Thyroid gland (tissue), 4 donors: ENCODE measurements at regions not wholly inside any gene's neighbourhood (a gene's known extent, or its start where the extent isn't known, plus 50 kb on each side); places are given as distances from the start of the nearest gene placed in this dataset.

Experiments
- DNase-seq, 2 donors: peaks; one replicate each; pipeline ENCODE4 v3.0.0-alpha.2; 2019
- H3K27ac ChIP-seq, 3 donors: fragments of 200-600 bp; sonication (generic); 1 replicate in 2 of 3; 2 replicates in 1 of 3; pipeline ENCODE4 v1.5.1; 2016 to 2019; ENCODE audit warnings: mild to moderate bottlenecking in 1 of 3, moderate library complexity in 1 of 3
- H3K27me3 ChIP-seq: fragments of 200-600 bp; sonication (generic); one replicate; pipeline ENCODE4 v1.5.1; 2019
- H3K36me3 ChIP-seq, 2 donors: fragments of 200-600 bp; sonication (generic); one replicate each; pipeline ENCODE4 v1.5.1; 2016 to 2019
- H3K4me1 ChIP-seq, 2 donors: fragments of 200-600 bp; sonication (generic); one replicate each; pipeline ENCODE4 v1.5.1; 2017 to 2019
- H3K4me3 ChIP-seq, 3 donors: fragments of 200-600 bp; sonication (generic); replicated peaks in 1 of 3; 1 replicate in 2 of 3; 2 replicates in 1 of 3; pipeline ENCODE4 v1.5.1; 2016; ENCODE audit warnings: mild to moderate bottlenecking in 1 of 3
- H3K9me3 ChIP-seq: fragments of 200-600 bp; sonication (generic); one replicate; pipeline ENCODE4 v1.5.1; 2017
- POLR2A ChIP-seq, 2 donors: fragments of 450-650 bp; IDR thresholded peaks; one replicate each; pipeline ENCODE4 v1.6.1; 2017; ENCODE audit warnings: antibody characterized with exemption in 2 of 2, mild to moderate bottlenecking in 2 of 2, moderate library complexity in 1 of 2
- WGBS, 2 donors: methylation state at CpG; one replicate each; pipeline ENCODE4 v1.1.5; 2017; 5-methylcytosine and 5-hydroxymethylcytosine counted together
- intact Hi-C: fragments of 100-400 bp; cut with DNase I; formaldehyde crosslinking; loops from one replicate; pipeline ENCODE4 v1.15.1; 2023
- TF ChIP-seq, protein P1 (sequence below), 6 experiments: fragments of 200-600 bp in 3 of 6; fragments of 450-650 bp in 3 of 6; sonication (generic) in 3 of 6; IDR thresholded peaks; one replicate each; pipeline ENCODE4 v1.5.1; 2016 to 2019; ENCODE audit warnings: antibody characterized with exemption in 6 of 6, mild to moderate bottlenecking in 2 of 6, inconsistent platforms in 1 of 6, moderate library complexity in 1 of 6

DNA sequence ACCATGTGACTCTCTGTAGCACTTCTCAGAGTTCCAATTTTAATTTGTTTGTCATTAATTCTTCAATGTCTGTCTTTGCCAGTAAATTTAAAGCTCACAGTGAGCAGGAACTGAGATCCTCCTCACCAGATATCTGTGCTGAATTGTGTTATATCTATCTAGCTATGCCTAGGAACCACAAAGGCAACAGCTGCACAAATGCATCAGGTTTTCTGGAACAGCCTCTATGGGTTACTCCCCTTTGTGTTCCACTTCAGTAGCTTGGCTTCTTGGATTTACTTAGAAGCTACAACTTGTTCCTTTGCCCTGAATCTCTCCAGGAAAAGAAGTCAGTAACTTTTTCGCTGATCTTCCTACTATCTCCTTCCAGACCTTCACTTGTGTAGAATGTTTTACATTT is 1237.8 kb upstream of the ADGRL4 start:
- Histone ChIP-seq H3K36me3 (no peaks in the 10 kb centered on the region), H3K4me1 (no peaks in the 10 kb centered on the region), H3K27me3 (no peaks in the 10 kb centered on the region), H3K9me3 (no peaks in the 10 kb centered on the region), H3K27ac (no peak overlapping the region), H3K4me3 (no peak overlapping the region)
- intact Hi-C loops, result no loop called here
- 89 to 92% methylated on average over 1 of the region's 1 CpG for WGBS, 2 donors
- DNase-seq, result no peak
- TF ChIP-seq, protein P1, sequence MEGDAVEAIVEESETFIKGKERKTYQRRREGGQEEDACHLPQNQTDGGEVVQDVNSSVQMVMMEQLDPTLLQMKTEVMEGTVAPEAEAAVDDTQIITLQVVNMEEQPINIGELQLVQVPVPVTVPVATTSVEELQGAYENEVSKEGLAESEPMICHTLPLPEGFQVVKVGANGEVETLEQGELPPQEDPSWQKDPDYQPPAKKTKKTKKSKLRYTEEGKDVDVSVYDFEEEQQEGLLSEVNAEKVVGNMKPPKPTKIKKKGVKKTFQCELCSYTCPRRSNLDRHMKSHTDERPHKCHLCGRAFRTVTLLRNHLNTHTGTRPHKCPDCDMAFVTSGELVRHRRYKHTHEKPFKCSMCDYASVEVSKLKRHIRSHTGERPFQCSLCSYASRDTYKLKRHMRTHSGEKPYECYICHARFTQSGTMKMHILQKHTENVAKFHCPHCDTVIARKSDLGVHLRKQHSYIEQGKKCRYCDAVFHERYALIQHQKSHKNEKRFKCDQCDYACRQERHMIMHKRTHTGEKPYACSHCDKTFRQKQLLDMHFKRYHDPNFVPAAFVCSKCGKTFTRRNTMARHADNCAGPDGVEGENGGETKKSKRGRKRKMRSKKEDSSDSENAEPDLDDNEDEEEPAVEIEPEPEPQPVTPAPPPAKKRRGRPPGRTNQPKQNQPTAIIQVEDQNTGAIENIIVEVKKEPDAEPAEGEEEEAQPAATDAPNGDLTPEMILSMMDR (IDR thresholded peaks at IDR 0.05), result no peak
- TF ChIP-seq POLR2A (IDR thresholded peaks at IDR 0.05), result no peak

DNA sequence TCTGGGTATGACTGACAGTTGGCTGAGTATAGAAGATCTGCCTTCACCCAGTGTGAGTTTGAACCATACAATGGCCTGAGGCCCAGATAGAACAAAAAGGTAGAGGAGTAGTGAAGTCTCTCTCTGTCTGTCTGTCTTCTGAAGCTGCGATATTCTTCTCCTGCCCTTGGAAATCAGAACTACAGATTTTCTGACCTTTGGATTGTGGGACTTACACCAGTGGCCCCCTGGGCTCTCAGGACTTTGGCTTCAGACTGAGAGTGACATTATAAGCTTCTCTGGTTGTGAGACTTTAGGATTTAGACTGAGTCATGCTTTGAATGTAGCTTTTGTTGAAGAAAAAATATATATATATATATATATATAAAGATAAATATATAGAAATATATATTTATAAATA is 1235.0 kb upstream of the ADGRL4 start:
- no peak for DNase-seq
- H3K4me3 ChIP-seq, result no peak overlapping the region
- H3K9me3 ChIP-seq, result no peaks in the 10 kb centered on the region
- 85 to 88% methylated on average over 1 of the region's 1 CpG for WGBS, 2 donors
- intact Hi-C loops, result no loop called here
- TF ChIP-seq POLR2A (IDR thresholded peaks at IDR 0.05), result no peak
- TF ChIP-seq, protein P1 (IDR thresholded peaks at IDR 0.05), result no peak
- H3K36me3 ChIP-seq, result no peaks in the 10 kb centered on the region
- H3K27me3 ChIP-seq, result no peaks in the 10 kb centered on the region
- no peaks in the 10 kb centered on the region for H3K4me1 ChIP-seq
- H3K27ac ChIP-seq, result no peak overlapping the region

DNA sequence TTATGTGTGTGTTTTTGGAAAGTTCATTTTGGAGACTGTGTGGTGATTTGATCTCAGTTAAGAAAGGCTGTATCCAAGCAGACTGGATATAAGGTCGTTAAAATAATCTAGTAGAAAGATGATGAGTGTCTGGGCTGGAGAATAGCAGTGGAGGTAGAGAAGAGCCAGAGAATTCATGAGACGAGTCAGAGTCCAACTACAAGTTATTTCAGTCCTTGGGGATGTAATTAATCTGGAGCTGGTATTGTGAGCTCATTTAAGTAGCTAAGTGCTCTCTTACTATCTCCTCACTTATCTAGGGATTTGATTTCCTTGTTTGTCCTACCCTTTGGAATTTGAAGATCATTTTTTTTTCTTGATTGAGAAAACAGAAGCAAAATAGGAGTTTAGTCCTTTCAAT is 1219.0 kb upstream of the ADGRL4 start:
- intact Hi-C loops, result no loop called here
- Histone ChIP-seq H3K4me1 (no peaks in the 10 kb centered on the region), H3K27ac (no peak overlapping the region), H3K4me3 (no peak overlapping the region), H3K9me3 (no peaks in the 10 kb centered on the region), H3K36me3 (no peaks in the 10 kb centered on the region), H3K27me3 (no peaks in the 10 kb centered on the region)
- TF ChIP-seq POLR2A (IDR thresholded peaks at IDR 0.05), result no peak
- TF ChIP-seq, protein P1 (IDR thresholded peaks at IDR 0.05), result no peak
- WGBS, 2 donors, result 38 to 45% methylated on average over 2 of the region's 2 CpGs
- DNase-seq, result no peak

DNA sequence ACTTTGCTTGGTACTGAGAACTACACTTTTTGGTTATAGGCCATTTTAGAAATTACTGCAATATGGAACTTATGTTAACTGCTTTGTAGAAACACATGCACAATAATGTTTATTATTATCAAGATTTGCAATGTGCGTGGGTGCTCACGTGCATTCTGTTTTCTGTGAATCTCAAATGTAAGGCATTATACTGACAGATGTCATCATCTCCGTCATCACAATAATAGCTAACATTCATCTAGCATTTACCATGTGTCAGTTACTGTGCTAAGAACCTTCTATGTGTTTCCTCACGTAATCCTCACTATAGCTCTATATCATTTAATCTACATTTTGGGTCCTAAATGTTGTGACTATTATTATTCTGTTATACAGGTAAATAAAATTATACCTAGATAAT is 1214.8 kb upstream of the ADGRL4 start:
- TF ChIP-seq, protein P1 (IDR thresholded peaks at IDR 0.05), result no peak
- no peak for TF ChIP-seq POLR2A (IDR thresholded peaks at IDR 0.05)

DNA sequence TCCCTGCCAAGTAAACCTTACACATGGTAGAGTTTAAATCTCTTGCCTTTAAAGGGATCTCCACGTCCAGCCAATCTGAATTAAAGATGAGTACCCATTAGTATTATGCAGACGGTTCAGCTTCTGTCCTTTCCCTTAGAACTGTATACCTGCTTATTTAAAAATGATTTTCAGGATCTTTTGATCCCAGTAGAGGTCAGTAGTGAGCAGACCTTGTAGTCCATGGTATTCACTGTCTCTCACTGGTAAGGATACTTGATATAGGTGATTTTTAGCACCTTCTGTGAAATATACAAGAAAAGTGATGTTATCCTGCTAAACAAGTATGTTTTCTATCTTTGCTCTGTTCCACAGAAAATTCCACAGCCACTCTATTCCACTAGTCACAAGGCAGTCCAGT is 1211.6 kb upstream of the ADGRL4 start:
- TF ChIP-seq POLR2A (IDR thresholded peaks at IDR 0.05), result no peak
- TF ChIP-seq, protein P1 (IDR thresholded peaks at IDR 0.05), result peak in 3 of 6 experiments; percentile 29 to 50 (median 33)
- no peak overlapping the region for H3K4me3 ChIP-seq
- no peaks in the 10 kb centered on the region for H3K27me3 ChIP-seq
- intact Hi-C loops, result no loop called here
- H3K4me1 ChIP-seq, result no peaks in the 10 kb centered on the region
- no peak for DNase-seq
- 52 to 70% methylated on average over 2 of the region's 2 CpGs for WGBS, 2 donors
- H3K36me3 ChIP-seq, result no peaks in the 10 kb centered on the region
- no peak overlapping the region for H3K27ac ChIP-seq
- H3K9me3 ChIP-seq, result no peaks in the 10 kb centered on the region

More for the DNA sequence above, 1214.8 kb upstream of the ADGRL4 start:
- WGBS, 2 donors, result 95 to 97% methylated on average over 4 of the region's 4 CpGs
- intact Hi-C loops, result no loop called here
- Histone ChIP-seq H3K27ac (no peak overlapping the region), H3K4me3 (no peak overlapping the region), H3K4me1 (no peaks in the 10 kb centered on the region), H3K9me3 (no peaks in the 10 kb centered on the region), H3K36me3 (no peaks in the 10 kb centered on the region), H3K27me3 (no peaks in the 10 kb centered on the region)
- DNase-seq, result no peak
